Stimulated activated naive CD8-positive, alpha-beta T cell treated with anti-CD3 and anti-CD28 coated beads, Interleukin-15, Interleukin-2, amounts not matched to agents 100 U/mL and 50 U/mL, for 24 hours (primary cell): ENCODE measurements at regions not wholly inside any gene's neighbourhood (a gene's known extent, or its start where the extent isn't known, plus 50 kb on each side); places are given as distances from the start of the nearest gene placed in this dataset.
"Not testable (repeated sequence)": the region's sequence is repeated elsewhere in the genome, so short reads cannot be mapped to it uniquely, and the experiment has no call there.

Experiments
- ATAC-seq: fragments of 150-1000 bp; cut with Tn5 transposase; one replicate; pipeline ENCODE4 v1.10.0; 2021
- DNase-seq: peaks from one replicate; pipeline ENCODE4 v3.0.0; 2021

- DNase-seq (no peak), ATAC-seq (no peak)
Measured at GRCh38 chr2:153420394-153420793, 58.2 kb downstream of the RPRM start.

- ATAC-seq: no peak
- no peak for DNase-seq
Measured at GRCh38 chr2:153417077-153417476, 61.5 kb downstream of the RPRM start.

GRCh38 chr2:153416071-153416470 lies 62.5 kb downstream of the RPRM start:
- ATAC-seq (no peak), DNase-seq (no peak)

GRCh38 chr2:153408710-153409385 lies 69.7 kb downstream of the RPRM start:
- no peak for DNase-seq
- no peak for ATAC-seq

GRCh38 chr2:153405196-153405595 lies 73.4 kb downstream of the RPRM start:
- no peak for DNase-seq
- ATAC-seq: no peak

- ATAC-seq: no peak
- DNase-seq: no peak
Measured at GRCh38 chr2:153404792-153405191, 73.8 kb downstream of the RPRM start.

- no peak for DNase-seq
- no peak for ATAC-seq
Measured at GRCh38 chr2:153403940-153404339, 74.6 kb downstream of the RPRM start.

- ATAC-seq, DNase-seq: not testable (repeated sequence)
Measured at GRCh38 chr2:153403352-153403751, 75.2 kb downstream of the RPRM start.

GRCh38 chr2:153394686-153395085 lies 83.9 kb downstream of the RPRM start:
- ATAC-seq: no peak
- DNase-seq: no peak

GRCh38 chr2:153394247-153394646 lies 84.3 kb downstream of the RPRM start:
- no peak for DNase-seq
- no peak for ATAC-seq

GRCh38 chr2:153393518-153393917 lies 85.0 kb downstream of the RPRM start:
- no peak for DNase-seq
- ATAC-seq: no peak

GRCh38 chr2:153391131-153391530 lies 87.4 kb downstream of the RPRM start:
- ATAC-seq (no peak), DNase-seq (no peak)

GRCh38 chr2:153388246-153388645 lies 90.3 kb downstream of the RPRM start:
- ATAC-seq: no peak
- DNase-seq: no peak

GRCh38 chr2:153387203-153387602 lies 91.4 kb downstream of the RPRM start:
- DNase-seq (no peak), ATAC-seq (no peak)

GRCh38 chr2:153386481-153386897 lies 92.1 kb downstream of the RPRM start:
- ATAC-seq (no peak), DNase-seq (no peak)

- no peak for DNase-seq
- ATAC-seq: no peak
Measured at GRCh38 chr2:153373510-153374279, 104.9 kb downstream of the RPRM start.

- ATAC-seq (no peak), DNase-seq (no peak)
Measured at GRCh38 chr2:153360239-153360638, 118.3 kb downstream of the RPRM start.

- DNase-seq: no peak
- ATAC-seq: no peak
Measured at GRCh38 chr2:153354377-153354776, 124.2 kb downstream of the RPRM start.

- DNase-seq: no peak
- no peak for ATAC-seq
Measured at GRCh38 chr2:153349603-153350002, 129.0 kb downstream of the RPRM start.

GRCh38 chr2:153347818-153348495 lies 130.6 kb downstream of the RPRM start:
- DNase-seq (no peak), ATAC-seq (no peak)

- no peak for DNase-seq
Measured at GRCh38 chr2:153320879-153321278, 157.7 kb downstream of the RPRM start.

GRCh38 chr2:153311432-153311831 lies 167.1 kb downstream of the RPRM start:
- ATAC-seq (no peak), DNase-seq (no peak)

More at GRCh38 chr2:153320879-153321278, 157.7 kb downstream of the RPRM start:
- no peak for ATAC-seq

GRCh38 chr2:153308466-153308865 lies 170.1 kb downstream of the RPRM start:
- ATAC-seq (no peak), DNase-seq (no peak)
